ENCODE measurements at regions not wholly inside any gene's neighbourhood (a gene's known extent, or its start where the extent isn't known, plus 50 kb on each side); places are given as distances from the start of the nearest gene placed in this dataset.

DNA sequence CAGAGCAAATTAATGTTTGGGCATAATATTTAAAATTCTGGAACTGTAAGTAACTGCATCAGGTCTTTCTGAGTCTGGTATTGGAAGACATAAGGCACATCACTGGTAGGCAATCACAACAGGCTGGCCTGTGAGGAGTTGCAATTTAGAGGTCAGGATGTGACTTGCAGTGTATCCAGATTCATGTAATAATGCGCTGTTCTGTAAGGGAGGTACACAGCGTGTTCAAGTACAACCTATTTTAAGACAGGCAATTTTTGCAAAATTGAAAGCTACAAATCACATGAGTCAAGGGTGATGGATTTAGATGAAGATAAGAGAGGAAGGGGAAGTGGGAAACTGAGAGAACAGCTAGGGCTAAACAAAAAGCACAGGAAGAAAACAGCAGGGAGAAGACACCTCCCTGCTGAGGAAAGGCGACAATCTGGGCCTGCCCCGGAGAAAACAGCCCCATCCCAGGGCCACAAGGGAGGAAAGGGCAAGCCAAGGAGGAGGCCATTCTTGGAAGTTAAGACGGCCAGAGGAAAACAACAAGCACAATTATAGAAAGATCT lies 138.1 kb downstream of the LACC1 start:
- no peak for TF ChIP-seq POLR2A (IDR thresholded peaks at IDR 0.05)
- TF ChIP-seq, protein P1, sequence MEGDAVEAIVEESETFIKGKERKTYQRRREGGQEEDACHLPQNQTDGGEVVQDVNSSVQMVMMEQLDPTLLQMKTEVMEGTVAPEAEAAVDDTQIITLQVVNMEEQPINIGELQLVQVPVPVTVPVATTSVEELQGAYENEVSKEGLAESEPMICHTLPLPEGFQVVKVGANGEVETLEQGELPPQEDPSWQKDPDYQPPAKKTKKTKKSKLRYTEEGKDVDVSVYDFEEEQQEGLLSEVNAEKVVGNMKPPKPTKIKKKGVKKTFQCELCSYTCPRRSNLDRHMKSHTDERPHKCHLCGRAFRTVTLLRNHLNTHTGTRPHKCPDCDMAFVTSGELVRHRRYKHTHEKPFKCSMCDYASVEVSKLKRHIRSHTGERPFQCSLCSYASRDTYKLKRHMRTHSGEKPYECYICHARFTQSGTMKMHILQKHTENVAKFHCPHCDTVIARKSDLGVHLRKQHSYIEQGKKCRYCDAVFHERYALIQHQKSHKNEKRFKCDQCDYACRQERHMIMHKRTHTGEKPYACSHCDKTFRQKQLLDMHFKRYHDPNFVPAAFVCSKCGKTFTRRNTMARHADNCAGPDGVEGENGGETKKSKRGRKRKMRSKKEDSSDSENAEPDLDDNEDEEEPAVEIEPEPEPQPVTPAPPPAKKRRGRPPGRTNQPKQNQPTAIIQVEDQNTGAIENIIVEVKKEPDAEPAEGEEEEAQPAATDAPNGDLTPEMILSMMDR (IDR thresholded peaks at IDR 0.05): no peak

All from uterus (tissue), 2 donors.